Omental fat pad (tissue), 3 donors: ENCODE measurements at regions not wholly inside any gene's neighbourhood (a gene's known extent, or its start where the extent isn't known, plus 50 kb on each side); places are given as distances from the start of the nearest gene placed in this dataset.

Experiments
- ATAC-seq: fragments of 150-250 bp; one replicate; pipeline ENCODE4 v1.9.1; 2016; ENCODE audit warnings: mild to moderate bottlenecking, moderate library complexity; ENCODE audit not compliant: low FRiP score
- DNase-seq: peaks from one replicate; pipeline ENCODE4 v3.0.0-alpha.2; 2019; ENCODE audit warnings: low spot score
- TF ChIP-seq, protein P1 (sequence below), 3 donors: fragments of 450-650 bp; IDR thresholded peaks; one replicate each; pipeline ENCODE4 v1.5.1; 2016 to 2017; ENCODE audit warnings: antibody characterized with exemption in 3 of 3, mild to moderate bottlenecking in 3 of 3, moderate library complexity in 2 of 3

DNA sequence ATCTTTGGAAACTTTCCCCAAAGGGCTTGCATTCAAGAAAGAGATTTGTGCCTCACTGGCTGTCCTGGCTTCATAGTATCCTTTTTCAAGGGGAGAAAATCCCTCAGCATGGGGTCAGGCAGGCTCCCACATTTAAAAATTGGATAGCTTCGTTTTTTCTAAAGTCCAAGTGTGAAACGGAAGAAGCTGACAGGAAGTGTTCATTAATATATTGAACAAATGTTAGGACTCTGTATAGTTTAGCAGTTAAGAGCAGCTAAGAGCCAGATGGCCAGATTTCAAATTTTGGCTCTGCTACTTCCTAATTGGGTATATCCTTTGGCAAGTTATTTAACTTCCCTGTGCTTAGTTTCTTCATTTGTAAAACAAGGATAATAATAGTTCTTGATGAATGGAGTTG, 354.9 kb upstream of the FAT3 start:
- no peak for ATAC-seq
- no peak for DNase-seq
- TF ChIP-seq, protein P1, sequence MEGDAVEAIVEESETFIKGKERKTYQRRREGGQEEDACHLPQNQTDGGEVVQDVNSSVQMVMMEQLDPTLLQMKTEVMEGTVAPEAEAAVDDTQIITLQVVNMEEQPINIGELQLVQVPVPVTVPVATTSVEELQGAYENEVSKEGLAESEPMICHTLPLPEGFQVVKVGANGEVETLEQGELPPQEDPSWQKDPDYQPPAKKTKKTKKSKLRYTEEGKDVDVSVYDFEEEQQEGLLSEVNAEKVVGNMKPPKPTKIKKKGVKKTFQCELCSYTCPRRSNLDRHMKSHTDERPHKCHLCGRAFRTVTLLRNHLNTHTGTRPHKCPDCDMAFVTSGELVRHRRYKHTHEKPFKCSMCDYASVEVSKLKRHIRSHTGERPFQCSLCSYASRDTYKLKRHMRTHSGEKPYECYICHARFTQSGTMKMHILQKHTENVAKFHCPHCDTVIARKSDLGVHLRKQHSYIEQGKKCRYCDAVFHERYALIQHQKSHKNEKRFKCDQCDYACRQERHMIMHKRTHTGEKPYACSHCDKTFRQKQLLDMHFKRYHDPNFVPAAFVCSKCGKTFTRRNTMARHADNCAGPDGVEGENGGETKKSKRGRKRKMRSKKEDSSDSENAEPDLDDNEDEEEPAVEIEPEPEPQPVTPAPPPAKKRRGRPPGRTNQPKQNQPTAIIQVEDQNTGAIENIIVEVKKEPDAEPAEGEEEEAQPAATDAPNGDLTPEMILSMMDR (IDR thresholded peaks at IDR 0.05) = no peak

DNA sequence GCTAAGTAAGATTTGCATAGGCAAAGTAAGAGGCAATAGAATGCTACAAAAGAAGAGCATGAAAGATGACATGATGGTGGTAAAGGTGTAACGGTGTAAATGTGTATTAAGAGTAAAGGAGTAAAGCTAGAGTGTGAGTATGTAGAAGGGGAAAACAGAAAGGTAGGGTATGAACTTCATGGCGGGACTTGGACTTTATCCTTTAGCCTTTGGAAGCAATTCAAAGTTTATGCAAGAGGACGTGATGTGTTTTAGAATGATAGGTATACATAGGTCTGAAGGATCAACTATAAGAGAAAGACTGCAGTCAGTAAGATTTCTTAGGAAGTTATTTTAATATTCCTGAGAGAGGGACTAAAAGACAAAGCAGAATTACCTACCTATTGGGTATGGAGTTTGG, 358.0 kb upstream of the FAT3 start:
- no peak for ATAC-seq
- DNase-seq = no peak
- TF ChIP-seq, protein P1 (IDR thresholded peaks at IDR 0.05) = no peak

DNA sequence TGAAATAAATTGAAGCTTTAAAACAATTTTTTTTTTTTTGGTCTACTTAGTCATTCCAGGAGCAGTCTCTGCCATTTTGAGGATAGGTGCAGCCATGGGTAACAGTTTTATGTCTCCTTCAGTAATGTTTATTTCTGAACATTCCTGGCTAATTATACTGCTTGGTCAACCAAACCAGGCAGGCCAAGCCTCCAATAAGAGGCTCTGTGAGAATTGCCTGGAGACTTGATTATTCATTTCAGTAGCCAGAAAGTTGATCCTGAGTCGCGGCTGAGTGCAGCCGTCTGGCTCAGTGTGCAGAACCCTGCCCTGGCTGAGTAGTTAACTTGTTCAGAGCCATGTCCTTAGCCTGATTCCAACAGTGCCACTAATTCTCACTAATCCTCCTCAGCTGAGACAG, 364.0 kb upstream of the FAT3 start:
- no peak for DNase-seq
- TF ChIP-seq, protein P1 (IDR thresholded peaks at IDR 0.05) = no peak
- no peak for ATAC-seq

DNA sequence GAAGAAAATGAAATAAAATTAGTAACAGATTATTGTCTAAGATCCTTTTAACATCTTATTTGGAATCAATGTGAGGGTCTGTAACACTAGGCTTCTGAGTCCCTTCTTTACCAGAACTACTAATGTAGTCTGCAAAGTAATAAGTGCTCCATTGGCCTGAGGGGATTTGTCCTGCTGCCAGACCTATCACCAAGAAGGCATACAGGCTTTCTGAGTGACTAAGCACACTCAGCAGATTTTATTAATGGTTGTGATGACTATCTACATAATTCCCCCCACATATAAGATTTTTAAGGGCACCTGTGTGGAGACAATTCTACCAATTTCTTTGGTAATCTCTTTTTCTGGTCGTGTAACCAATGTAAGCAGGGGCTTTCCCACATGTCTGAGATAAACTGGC, 365.0 kb upstream of the FAT3 start:
- ATAC-seq = no peak
- no peak for DNase-seq
- TF ChIP-seq, protein P1 (IDR thresholded peaks at IDR 0.05) = no peak

DNA sequence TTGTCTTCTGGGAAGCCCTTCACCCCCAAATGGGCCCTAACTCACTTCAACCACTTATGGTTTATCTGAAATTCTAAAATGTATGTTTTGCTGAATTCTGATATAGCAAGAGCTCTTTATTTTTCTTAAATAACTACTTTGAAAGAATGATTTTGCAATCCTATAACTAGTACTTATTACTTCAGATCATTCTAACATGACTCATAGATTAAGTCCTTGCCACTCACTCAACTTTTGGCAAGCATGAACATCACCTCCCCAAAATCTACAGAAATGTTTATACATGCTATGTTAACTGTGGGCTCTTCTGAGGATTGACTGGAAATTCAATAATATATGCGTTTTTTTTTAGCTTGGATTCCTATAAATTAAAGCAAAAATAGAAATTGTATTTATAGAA, 367.4 kb upstream of the FAT3 start:
- peak; percentile 81 for ATAC-seq
- no peak for DNase-seq
- TF ChIP-seq, protein P1 (IDR thresholded peaks at IDR 0.05) = no peak

- TF ChIP-seq, protein P1 (IDR thresholded peaks at IDR 0.05) = no peak
- DNase-seq (no peak), ATAC-seq (no peak)
Observed at GRCh38 chr11:91854780-91855179, 369.8 kb upstream of the FAT3 start.

DNA sequence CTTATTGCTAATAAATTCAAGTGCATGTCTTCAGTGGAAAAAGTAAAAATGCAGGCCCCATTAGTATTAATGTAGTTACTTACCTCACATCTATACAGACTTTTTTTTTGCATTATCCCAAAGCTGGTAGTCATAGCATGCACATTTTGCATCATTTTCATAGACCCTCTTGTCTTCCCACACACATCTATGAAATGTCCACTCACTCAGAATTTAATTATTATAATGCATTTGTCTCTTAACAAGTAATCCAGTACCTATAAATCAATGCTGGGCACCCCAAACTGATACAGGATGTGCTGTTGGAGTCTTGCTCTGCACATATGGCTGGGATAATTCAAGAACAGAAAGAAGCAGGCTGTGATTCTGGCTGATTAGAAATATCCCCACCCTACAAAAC, 370.4 kb upstream of the FAT3 start:
- TF ChIP-seq, protein P1 (IDR thresholded peaks at IDR 0.05) = no peak
- DNase-seq = no peak
- no peak for ATAC-seq
